ENCODE measurements at regions not wholly inside any gene's neighbourhood (a gene's known extent, or its start where the extent isn't known, plus 50 kb on each side); places are given as distances from the start of the nearest gene placed in this dataset.

DNA sequence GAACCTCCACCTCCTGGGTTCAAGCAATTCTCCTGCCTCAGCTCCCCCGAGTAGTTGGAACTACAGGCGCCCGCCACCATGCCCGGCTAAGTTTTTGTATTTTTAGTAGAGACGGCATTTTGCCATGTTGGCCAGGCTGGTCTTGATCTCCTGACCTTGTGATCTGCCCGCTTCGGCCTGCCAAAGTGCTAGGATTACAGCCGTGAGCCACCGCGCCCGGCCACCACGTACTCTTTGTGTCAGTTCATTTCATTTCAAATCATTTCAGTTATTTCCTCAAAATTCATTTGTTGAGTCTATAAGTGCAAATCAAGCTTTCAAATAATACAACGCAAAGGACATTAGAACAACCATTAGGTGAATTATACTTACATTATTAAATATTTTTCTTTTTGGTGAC lies 943.8 kb downstream of the TYW1 start:
- no peak for DNase-seq

DNA sequence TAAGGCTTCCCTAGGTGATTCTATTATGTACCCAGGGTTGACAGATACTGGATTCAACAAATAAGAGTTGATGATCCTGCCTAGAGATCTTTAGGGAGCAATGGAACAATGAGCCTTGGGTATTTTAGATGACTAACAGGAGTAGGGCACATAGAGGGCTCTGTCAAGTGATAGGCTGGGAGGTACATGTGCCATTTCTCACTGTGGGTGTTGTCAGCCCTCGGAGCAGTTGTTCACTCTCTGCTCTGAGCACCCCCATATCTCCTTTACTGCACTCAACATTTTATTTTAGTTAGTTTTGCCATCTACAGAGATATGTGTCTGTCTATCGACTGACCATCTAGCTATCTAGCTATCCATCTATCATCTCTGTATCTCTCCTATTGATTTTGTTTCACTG lies 950.6 kb downstream of the TYW1 start:
- no peak for DNase-seq

GRCh38 chr7:67947646-67948045 lies 951.0 kb downstream of the TYW1 start:
- DNase-seq, result no peak

DNA sequence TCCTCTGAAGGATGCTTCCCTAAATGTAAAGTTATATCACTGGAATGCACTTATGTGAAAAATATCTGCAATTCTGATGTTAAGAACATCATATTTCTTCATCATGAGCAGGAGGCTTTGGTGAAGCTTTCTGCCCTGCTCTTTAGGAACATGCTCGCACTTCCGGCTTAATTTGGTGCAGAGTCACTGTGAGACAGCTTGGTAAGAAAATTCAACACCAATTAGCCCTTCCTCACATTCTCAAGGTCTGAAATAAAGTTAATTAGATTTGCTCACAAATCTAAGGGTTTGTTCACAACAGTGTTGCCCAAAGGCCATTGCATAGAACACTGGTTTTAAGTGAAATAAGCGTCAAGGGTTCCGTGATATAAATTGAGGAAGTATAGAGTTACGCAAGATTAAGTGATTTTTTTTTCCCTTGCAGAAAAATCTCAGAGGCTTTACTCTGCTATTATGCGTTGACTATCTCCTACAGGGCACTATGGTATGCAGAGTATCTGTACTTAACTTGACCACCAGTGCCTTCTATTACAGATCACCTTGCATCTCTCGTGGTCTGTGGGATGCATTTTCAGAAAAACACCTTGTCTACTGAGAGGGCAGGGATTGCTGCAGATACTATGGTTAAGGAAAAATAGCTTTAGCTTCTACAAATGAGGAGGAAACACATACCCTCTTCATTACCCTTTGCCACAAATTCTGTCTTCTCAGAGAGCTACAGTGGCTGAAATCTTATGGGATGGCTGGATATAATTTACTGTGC lies 953.9 kb downstream of the TYW1 start:
- no peak for DNase-seq

- no peak for DNase-seq
These were observed 958.4 kb downstream of the TYW1 start for GRCh38 chr7:67955061-67955460.

DNA sequence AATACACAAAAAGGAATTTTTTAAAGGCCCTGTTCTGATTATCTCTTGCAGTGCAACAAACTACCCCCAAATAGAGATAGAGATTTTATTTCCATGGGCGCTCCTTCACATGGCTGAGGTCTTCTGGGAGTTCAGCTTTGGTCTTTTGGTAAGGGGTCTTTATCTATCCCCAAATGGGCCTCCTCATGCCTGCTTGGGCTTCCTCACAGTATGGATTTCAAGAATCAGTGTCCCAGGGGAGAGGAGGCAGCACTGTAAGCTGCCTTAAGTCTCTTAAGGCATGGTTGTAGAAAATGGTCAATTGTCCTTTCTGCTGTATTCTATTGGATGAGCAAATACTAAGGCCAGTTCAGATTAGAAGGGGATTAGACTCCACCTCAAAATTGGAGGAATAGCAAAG lies 966.2 kb downstream of the TYW1 start:
- DNase-seq, result no peak

DNA sequence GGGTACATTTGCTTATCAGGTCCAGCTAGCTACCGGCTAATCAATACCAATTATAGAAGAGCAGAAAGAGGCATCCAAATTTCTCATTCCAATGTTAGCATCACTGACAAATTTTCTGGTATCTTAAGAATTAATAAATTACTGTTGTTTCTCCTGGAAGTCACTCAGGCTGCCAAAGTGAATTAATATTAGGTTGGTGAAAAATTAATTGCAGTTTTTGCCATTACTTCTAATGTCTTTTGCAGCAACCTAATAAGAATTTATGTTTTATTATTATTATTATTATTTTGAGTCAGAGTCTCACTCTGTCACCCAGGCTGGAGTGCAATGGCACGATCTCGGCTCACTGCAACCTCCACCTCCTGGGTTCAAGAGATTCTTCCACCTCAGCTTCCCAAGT lies 979.9 kb downstream of the TYW1 start:
- DNase-seq, result no peak

DNA sequence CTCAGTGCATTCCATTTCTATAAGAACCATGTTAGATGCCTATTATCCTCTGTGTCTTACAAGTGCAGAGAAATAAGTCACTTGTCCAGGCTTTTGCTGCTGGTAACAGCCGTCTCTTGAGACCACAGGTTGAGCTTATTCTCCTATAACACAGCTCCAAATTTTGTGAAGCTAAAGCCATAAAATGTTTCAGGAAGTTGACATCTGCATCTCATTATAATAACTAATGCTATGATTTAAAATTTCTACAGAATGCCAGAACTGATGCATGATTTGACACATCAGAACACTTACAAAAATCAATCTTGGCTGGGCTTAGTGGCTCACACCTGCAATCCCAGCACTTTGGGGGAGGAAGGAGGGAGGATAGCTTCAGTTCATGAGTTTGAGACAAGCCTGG lies 986.9 kb downstream of the TYW1 start:
- DNase-seq, result no peak

GRCh38 chr7:67984326-67984725 lies 987.7 kb downstream of the TYW1 start:
- no peak for DNase-seq

- no peak for DNase-seq
These were observed 992.5 kb downstream of the TYW1 start for GRCh38 chr7:67989142-67989541.

GRCh38 chr7:67990003-67990402 lies 993.4 kb downstream of the TYW1 start:
- DNase-seq, result no peak

GRCh38 chr7:67990716-67991115 lies 994.1 kb downstream of the TYW1 start:
- DNase-seq, result no peak

- DNase-seq, result no peak
These were observed 995.7 kb downstream of the TYW1 start for GRCh38 chr7:67992287-67992686.

DNA sequence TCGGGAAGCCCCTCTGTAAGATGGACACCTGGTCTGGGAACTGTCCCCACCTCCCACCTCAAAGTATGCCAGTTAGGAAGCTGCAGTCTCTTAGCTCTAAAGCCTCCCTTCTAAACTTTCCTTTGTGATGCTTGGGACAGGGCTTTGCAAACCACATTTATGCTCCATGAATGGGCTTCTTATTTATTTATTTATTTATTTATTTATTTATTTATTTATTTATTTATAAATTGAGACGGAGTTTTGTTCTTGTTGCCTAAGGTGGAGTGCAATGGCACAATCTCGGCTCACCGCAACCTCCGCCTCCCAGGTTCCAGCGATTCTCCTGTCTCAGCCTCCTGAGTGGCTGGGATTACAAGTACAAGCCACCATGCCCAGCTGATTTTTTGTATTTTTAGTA lies 1009.4 kb downstream of the TYW1 start:
- DNase-seq, result no peak

- no peak for DNase-seq
These were observed 1010.0 kb downstream of the TYW1 start for GRCh38 chr7:68006619-68007018.

- no peak for DNase-seq
These were observed 1013.1 kb downstream of the TYW1 start for GRCh38 chr7:68009716-68010115.

- DNase-seq, result no peak
These were observed 1017.6 kb downstream of the TYW1 start for GRCh38 chr7:68014031-68014736.

GRCh38 chr7:68015122-68015977 lies 1018.7 kb downstream of the TYW1 start:
- DNase-seq, result no peak

GRCh38 chr7:68015978-68016532 lies 1019.4 kb downstream of the TYW1 start:
- DNase-seq, result no peak

GRCh38 chr7:68020102-68020501 lies 1023.5 kb downstream of the TYW1 start:
- no peak for DNase-seq

DNA sequence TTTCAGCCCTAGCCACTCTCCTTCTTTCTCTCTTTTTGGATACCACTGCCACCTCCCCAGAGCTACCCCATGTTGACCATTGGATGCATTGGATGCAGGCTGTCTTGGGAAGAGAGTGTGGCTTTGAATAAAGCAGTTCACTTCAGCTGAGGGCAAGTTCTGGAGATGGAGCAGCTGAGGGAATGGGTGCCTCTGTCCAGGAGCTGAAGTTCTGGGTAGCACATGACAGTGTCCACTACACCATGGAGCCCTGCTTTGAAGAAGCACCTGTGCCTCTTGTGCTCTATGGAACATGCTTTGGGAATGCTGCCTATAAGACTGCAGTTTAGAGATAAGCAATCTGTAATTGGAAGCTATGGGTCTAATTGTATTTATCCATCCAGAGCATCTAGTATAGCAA lies 1028.7 kb downstream of the TYW1 start:
- no peak for DNase-seq

DNA sequence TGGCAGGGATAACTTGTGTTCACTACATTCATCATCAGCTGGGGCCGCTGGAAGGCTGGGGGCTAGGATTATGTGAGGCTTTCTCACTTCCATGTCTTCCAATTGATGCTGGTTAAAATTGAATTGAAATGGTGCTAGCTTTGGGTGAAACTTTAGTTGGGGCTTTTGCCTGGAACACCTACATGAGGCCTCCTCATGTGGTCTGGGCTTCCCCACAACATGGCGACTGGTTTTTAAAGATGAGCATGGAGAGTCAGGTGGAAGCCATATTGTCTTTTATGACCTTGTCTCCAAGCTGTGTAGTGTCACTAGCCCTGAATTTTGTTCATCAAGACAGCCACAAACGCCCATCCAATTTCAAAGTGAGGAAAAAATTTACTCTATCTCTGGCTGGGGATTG lies 1033.9 kb downstream of the TYW1 start:
- DNase-seq, result no peak

GRCh38 chr7:68031180-68031943 lies 1034.7 kb downstream of the TYW1 start:
- DNase-seq, result no peak
